ENCODE measurements at regions not wholly inside any gene's neighbourhood (a gene's known extent, or its start where the extent isn't known, plus 50 kb on each side); places are given as distances from the start of the nearest gene placed in this dataset.

DNA sequence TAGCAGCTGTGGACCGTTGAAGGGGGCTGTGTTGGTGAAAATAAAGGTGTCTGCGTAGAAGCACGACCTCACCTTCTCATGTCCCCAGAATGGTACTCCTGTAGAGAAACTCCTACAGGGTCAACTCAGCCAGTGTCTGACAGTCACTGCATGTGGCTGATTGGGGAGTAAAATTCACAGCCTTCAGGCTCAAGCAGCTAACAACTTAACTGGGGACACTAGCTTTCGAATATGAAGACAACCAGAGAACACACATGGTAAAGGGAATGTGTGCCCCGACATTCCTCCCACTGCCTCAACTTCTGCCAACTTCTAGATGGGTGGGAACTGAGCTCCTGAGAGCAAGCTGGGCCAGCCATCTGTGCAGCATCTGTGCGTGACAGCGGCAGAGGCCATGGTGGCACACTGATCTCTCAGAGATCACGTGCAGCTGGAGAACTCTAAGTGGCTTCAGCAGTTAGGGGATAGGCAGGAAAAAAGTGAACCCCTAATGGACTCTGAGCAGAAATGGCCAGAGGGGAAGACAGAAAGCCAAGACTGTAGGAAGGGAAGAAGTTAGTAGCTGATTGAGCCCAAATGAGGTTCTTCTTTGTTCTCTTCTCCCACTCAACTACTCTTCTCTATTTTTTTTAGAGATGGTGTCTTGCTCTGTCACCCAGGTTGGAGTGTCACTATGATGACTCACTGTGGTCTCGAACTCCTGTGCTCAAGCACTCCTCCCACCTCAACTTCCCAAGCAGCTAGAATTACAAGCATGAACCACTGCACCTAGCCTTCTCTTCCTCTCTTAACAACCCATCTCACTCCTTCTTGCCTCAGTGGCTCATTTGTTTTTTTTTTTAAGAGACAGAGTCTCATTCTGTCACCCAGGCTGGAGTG is 280.8 kb downstream of the ZEB1 start:
- no peak for TF ChIP-seq CTCF (IDR thresholded peaks at IDR 0.05; ENCODE audit: borderline replicate concordance, extremely low read depth, low read length, poor library complexity, severe bottlenecking)
- no peak for TF ChIP-seq EZH2 (IDR thresholded peaks at IDR 0.05; ENCODE audit: borderline replicate concordance, low read depth, low read length, severe bottlenecking)
